ENCODE measurements at regions not wholly inside any gene's neighbourhood (a gene's known extent, or its start where the extent isn't known, plus 50 kb on each side); places are given as distances from the start of the nearest gene placed in this dataset.

- DNase-seq: peak in 18 of 56 donors; percentile 3 to 52 (median 22)
Observed at GRCh38 chr3:117399311-117400078, 689.9 kb downstream of the TUSC7 start.

GRCh38 chr3:117400303-117400702 lies 690.7 kb downstream of the TUSC7 start:
- DNase-seq: no peak

GRCh38 chr3:117404141-117404540 lies 694.6 kb downstream of the TUSC7 start:
- no peak for DNase-seq

- DNase-seq: no peak
Observed at GRCh38 chr3:117404730-117405129, 695.2 kb downstream of the TUSC7 start.

GRCh38 chr3:117405359-117405758 lies 695.8 kb downstream of the TUSC7 start:
- DNase-seq: no peak

- DNase-seq: no peak
Observed at GRCh38 chr3:117407317-117407716, 697.7 kb downstream of the TUSC7 start.

GRCh38 chr3:117408811-117409210 lies 699.2 kb downstream of the TUSC7 start:
- DNase-seq: no peak

- no peak for DNase-seq
Observed at GRCh38 chr3:117409256-117409655, 699.7 kb downstream of the TUSC7 start.

GRCh38 chr3:117409701-117410459 lies 700.3 kb downstream of the TUSC7 start:
- no peak for DNase-seq

GRCh38 chr3:117411971-117412370 lies 702.4 kb downstream of the TUSC7 start:
- peak in 7 of 56 donors; percentile 1 to 11 (median 5) for DNase-seq

- DNase-seq: no peak
Observed at GRCh38 chr3:117417411-117417810, 707.8 kb downstream of the TUSC7 start.

- DNase-seq: no peak
Observed at GRCh38 chr3:117427081-117427480, 717.5 kb downstream of the TUSC7 start.

GRCh38 chr3:117433427-117433826 lies 723.8 kb downstream of the TUSC7 start:
- no peak for DNase-seq

GRCh38 chr3:117434661-117435412 lies 725.3 kb downstream of the TUSC7 start:
- no peak for DNase-seq

- DNase-seq: no peak
Observed at GRCh38 chr3:117435506-117435905, 725.9 kb downstream of the TUSC7 start.

- DNase-seq: peak in 9 of 56 donors; percentile 0 to 55 (median 10)
Observed at GRCh38 chr3:117439812-117440211, 730.2 kb downstream of the TUSC7 start.

GRCh38 chr3:117441851-117442250 lies 732.3 kb downstream of the TUSC7 start:
- DNase-seq: no peak

- DNase-seq: no peak
Observed at GRCh38 chr3:117442566-117442965, 733.0 kb downstream of the TUSC7 start.

- DNase-seq: no peak
Observed at GRCh38 chr3:117443014-117443413, 733.4 kb downstream of the TUSC7 start.

GRCh38 chr3:117444175-117444574 lies 734.6 kb downstream of the TUSC7 start:
- DNase-seq: no peak

- DNase-seq: no peak
Observed at GRCh38 chr3:117447419-117447818, 737.8 kb downstream of the TUSC7 start.

GRCh38 chr3:117450026-117450425 lies 740.4 kb downstream of the TUSC7 start:
- no peak for DNase-seq
